ENCODE measurements at regions not wholly inside any gene's neighbourhood (a gene's known extent, or its start where the extent isn't known, plus 50 kb on each side); places are given as distances from the start of the nearest gene placed in this dataset.
A peak's percentile ranks its signal among the peaks of the same experiment; 100 is the strongest.
"Not testable (repeated sequence)": the region's sequence is repeated elsewhere in the genome, so short reads cannot be mapped to it uniquely, and the experiment has no call there.

- DNase-seq (ENCODE audit: low read depth), result no peak
Measured at GRCh38 chrX:113514906-113515305, 674.3 kb upstream of the AMOT start.

GRCh38 chrX:113512700-113513395, 672.2 kb upstream of the AMOT start:
- DNase-seq (ENCODE audit: low read depth), result peak; percentile 80

DNA sequence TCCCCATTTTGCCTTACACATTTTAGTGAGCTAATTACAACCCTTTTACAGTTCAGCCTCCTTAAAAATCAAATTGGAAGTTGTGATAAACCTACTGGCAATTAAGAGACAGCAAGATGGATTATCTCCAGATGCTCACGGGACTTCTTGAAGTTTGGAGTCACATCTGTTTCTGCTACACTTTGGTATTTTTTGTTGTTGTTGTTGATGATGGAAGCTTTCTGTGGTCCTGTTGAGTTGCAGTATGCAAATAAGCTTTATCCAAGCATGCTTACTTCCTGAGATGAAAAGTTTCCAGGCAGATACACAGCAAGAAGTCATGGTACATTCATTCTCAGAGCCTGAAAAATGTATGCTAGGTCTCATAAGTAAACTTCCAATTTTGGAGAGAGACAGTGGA, 670.0 kb upstream of the AMOT start:
- DNase-seq (ENCODE audit: low read depth), result no peak

- DNase-seq (ENCODE audit: low read depth), result no peak
Measured at GRCh38 chrX:113492895-113493294, 652.3 kb upstream of the AMOT start.

DNA sequence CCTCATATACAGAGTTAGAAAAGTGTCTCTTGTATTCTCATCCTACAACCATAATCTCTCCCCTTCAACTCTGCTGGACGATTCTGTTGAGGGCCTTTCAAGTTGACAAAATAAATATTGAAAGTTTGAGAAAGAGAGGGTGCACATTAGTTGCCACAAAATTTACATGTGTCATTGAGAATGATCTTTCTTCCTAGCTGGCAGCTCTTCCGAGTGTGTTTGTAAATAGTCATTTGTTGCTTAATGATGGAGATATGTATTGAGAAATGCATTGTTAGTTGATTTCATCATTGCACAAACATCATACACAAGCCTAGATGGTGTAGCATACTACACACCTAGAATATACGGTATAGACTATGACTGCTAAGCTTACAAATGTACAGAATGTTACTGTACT, 632.8 kb upstream of the AMOT start:
- no peak for DNase-seq (ENCODE audit: low read depth)

GRCh38 chrX:113473015-113473414, 632.4 kb upstream of the AMOT start:
- not testable (repeated sequence) for DNase-seq (ENCODE audit: low read depth)

DNA sequence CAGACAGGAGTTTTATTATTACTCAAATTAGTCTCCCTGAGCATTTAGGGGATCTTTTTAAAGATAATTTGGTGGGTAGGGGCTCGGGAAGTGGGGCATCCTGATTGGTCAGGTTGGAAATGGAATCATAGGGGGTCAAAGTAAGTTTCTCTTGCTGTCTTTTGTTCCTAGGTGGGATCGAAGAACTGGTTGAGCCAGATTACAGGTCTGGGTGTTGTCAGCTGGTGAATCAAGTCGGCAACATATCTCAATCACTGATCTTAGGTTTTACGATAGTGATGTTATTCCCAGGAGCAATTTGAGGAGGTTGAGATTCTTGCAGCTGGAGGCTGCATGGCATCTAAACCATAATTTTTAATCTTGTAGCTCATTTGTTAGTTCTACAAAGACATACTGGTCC, 629.5 kb upstream of the AMOT start:
- DNase-seq (ENCODE audit: low read depth), result no peak

- no peak for DNase-seq (ENCODE audit: low read depth)
Measured at GRCh38 chrX:113457719-113458118, 617.1 kb upstream of the AMOT start.

GRCh38 chrX:113455582-113455981, 615.0 kb upstream of the AMOT start:
- no peak for DNase-seq (ENCODE audit: low read depth)

GRCh38 chrX:113429011-113429410, 588.4 kb upstream of the AMOT start:
- DNase-seq (ENCODE audit: low read depth), result no peak

- DNase-seq (ENCODE audit: low read depth), result no peak
Measured at GRCh38 chrX:113422323-113422722, 581.7 kb upstream of the AMOT start.

DNA sequence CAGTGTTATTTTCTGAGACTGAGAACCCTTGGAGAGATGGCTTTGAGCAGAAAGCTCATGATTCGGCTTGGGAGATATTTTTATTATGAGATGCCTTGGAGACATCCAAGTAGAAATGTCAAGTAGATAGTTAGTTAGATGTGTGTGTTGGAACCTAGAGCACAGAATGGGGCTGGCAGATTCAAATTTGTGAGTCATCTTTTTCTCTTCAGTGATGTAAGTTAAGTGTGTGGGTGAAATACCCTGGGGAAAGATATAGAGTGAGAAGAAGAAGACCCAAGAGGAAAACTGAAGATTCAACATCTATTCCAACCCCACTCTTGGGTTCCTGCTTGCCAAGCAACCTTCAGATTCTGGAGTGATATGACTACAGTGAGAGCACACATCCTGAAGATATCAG, 580.8 kb upstream of the AMOT start:
- DNase-seq (ENCODE audit: low read depth), result no peak

DNA sequence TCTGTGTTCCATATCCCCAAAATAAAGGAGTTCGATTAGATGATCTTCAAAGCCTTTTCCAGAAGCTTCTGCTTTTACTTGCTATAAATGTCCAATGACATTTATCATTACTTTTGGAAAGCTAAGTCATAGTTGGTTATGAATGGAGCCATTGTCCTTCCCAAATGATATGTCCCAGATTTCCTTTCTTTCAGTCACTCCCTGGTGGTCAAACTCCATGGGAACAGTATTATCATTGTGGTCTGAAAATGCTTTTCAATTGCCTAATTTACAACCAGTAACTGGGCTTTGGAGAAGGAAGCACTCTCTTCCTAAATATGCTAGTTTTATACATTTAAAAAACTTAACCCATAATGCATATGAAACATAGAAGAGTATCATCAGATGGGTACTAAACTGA, 571.5 kb upstream of the AMOT start:
- no peak for DNase-seq (ENCODE audit: low read depth)

GRCh38 chrX:113408843-113409242, 568.2 kb upstream of the AMOT start:
- DNase-seq (ENCODE audit: low read depth), result no peak

DNA sequence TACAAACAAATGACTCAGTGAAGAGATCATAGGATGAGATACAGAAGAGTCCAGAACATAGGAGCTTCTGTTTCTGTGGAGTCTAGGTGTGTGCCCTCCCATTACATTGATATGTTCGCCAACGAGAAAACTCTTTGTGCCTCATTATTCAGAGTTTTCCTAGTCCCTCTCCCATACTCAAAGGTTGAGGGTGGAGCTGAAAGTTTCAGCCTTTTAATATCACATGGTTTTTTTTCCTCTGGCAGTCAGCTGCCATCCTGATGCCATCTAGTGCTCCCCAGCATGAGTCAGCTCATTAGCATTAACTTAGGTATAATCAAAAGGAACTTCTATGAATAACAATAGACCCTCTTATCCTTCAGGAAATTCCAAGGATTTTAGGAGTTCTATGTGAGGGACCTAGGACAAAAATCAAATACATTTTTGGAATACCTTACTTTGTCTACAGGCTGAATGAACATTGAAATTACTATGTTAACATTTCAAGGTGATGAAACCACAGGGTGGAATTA, 559.6 kb upstream of the AMOT start:
- no peak for DNase-seq (ENCODE audit: low read depth)

DNA sequence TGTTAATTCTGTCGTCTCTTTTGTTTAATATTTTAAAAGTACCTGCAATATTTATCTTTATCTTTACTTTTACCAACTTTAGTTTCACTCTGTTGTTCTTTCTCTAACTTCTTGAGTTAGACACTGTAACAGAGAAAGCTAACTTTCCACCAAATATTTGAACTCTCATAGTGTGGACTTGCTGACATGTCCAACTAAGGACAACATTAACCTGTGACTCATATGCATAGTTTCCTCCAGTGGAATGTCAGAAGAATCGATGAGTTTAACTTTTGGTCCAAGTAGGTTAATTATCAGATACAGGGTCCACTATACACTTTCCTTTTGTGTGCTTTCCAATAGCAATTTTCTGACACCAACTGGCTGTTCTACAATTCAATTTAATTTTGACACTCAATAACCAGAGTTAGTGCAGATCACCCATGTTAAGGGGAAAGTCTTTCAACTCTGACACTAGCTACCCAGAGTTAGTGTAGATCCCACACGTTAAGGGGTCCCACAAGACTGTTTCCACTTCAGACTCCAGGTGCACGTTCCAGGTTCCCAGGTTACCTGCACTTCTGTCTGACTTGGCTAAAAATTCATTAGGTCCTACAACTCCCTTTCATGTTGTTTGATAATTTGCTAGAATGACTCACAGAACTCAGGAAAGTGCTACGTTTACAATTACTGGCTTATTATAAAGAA, 559.0 kb upstream of the AMOT start:
- no peak for DNase-seq (ENCODE audit: low read depth)

DNA sequence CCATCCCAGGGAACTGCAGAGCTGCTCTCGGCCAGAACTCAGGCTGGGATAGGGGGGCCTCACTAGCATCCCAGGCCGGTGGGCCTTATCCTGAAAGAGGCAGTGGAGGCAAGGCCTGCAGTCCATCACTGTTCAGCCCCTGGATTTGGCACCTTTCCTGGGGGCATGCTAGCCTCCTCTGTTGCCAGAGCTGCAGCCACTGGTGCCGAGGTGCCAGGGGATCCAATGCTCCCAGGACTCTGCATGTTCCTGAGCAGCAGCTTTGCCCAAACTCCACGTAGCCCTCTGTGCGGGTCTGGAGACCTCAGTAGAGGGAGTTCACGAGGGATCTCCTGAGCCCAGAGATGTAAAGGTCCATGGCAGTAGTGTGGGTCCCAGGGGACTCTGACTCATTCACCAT, 551.7 kb upstream of the AMOT start:
- no peak for DNase-seq (ENCODE audit: low read depth)

DNA sequence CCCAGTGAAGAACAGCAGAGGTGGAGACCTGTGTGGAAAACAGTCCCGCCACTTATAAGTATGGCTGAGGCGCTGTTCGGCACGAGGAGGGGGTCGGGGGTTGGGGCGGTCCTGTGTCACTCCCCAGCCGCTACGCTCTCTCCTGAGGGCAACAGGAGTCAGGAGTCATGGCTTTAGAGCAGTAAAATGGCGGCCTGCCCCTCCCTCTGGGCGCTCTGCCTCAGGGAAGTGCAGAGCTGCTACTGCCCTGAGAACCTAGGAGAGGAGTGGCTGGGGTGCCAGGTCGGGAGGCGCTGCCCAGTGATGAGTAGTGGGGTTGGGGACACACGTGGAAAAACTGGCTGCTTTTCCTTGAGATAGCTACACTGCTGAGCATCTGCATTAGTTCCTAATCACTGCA, 551.2 kb upstream of the AMOT start:
- DNase-seq (ENCODE audit: low read depth), result no peak

DNA sequence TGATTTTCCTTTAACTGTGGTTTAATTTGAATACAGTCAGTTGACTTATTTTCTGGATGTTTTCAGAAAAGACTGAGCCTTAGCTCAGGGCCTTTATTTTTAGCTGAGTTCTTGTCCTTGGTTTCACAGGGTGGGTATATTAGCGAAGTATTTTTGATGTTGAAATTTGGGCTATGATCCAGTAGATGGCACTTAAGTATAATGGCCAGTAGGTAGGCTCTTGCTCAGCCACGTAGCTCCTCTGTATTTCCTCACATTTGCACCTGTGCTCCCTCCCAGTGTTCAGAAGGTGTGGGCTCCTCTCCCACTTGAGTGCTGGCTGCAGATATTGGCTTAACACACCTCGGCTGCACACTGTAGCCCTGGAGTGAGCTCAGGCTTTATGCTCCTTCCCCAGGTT, 549.9 kb upstream of the AMOT start:
- no peak for DNase-seq (ENCODE audit: low read depth)

DNA sequence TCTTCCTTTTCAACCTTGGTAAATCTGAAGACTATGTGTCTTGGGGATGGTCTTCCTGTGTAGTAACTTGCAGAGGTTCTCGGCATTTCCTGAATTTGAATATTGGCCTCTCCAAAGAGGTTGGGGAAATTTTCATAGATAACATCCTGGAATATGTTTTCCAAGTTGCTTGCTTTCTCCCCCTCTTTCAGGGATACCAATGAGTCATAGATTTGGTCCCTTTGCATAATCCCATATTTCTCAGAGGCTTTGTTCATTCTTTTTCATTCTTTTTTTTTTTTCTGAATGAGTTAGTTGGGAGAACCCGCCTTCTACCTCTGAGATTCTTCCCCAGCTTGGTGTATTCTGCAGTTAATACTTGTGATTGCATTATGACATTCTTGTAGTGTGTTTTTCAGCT, 549.2 kb upstream of the AMOT start:
- no peak for DNase-seq (ENCODE audit: low read depth)

DNA sequence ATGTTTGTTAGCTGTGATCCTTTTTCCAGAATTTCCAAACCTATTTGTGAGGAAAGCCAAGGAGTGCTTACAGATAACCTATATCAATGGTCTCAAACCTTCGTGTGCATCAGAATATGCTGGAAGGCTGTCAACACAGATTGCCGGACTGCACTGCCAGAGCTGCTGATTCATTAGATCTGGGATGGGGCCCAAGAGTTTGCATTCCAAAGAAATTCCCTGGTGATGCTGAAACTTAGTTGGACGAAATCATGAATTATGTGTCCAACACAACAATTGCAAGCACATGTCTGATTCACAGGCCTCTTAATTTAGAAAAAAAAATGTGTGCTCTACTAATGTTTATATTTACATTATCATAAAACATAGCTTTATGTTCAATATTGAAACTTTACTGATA, 544.0 kb upstream of the AMOT start:
- DNase-seq (ENCODE audit: low read depth), result peak; percentile 22

DNA sequence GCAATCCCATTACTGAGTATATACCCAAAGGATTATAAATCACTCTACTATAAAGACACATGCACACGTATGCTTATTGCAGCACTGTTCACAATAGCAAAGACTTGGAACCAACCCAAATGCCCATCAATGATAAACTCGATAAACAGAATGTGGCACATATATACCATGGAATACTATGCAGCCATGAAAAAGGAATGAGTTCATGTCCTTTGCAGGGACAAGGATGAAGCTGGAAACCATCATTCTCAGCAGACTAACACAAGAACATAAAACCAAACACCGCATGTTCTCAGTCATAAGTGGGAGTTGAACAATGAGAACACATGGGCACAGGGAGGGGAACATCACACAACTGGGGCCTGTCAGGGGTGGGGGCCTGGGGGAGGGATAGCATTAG, 532.8 kb upstream of the AMOT start:
- not testable (repeated sequence) for DNase-seq (ENCODE audit: low read depth)

DNA sequence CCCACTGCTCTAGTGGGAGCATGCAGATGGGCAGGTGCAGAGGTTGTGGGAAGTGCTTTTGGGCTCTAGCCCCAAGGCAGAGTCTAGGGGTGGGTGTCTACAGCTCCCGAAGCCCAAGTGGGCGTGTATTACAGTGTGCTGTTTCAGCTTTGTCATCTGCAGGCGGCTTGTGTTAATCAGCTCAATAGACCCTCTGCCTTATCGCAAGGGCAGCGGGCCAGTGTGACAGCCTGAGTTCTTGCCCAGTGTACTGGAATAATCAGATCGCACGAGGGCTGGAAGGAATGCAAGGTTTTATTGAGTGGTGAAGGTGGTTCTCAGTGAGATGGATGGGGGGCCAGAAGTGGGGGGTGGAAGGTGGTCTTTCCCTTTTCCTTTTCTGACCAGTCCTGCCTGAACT, 529.4 kb upstream of the AMOT start:
- DNase-seq (ENCODE audit: low read depth), result no peak

Data from LHCN-M2 (cell line).